GM12892 (cell line): ENCODE measurements at regions not wholly inside any gene's neighbourhood (a gene's known extent, or its start where the extent isn't known, plus 50 kb on each side); places are given as distances from the start of the nearest gene placed in this dataset.

Source experiments
- POLR2A ChIP-seq: IDR thresholded peaks from 2 replicates; pipeline ENCODE4 v1.6.1; 2011; ENCODE audit warnings: low read depth, low read length, control low read depth
- POLR2AphosphoS5 ChIP-seq: IDR thresholded peaks from 2 replicates; pipeline ENCODE4 v1.6.1; 2011; ENCODE audit warnings: low read depth, low read length, control low read depth

GRCh38 chr18:57928466-57928865 lies 115.6 kb upstream of the NEDD4L start:
- TF ChIP-seq POLR2AphosphoS5 (no peak), POLR2A (no peak)
